WERI-Rb-1 (cell line): ENCODE measurements at regions not wholly inside any gene's neighbourhood (a gene's known extent, or its start where the extent isn't known, plus 50 kb on each side); places are given as distances from the start of the nearest gene placed in this dataset.

Experiments used
- DNase-seq: peaks from one replicate; pipeline ENCODE4 v3.0.0-alpha.2; 2020
- H3K27ac ChIP-seq: fragments of 250-450 bp; sonication (Bioruptor Pico); 2 replicates; pipeline ENCODE4 v1.5.1; 2020; ENCODE audit warnings: mild to moderate bottlenecking, moderate library complexity
- H3K27me3 ChIP-seq: fragments of 250-450 bp; sonication (Bioruptor Pico); 2 replicates; pipeline ENCODE4 v1.5.1; 2021; ENCODE audit warnings: mild to moderate bottlenecking, low read depth, moderate library complexity; ENCODE audit not compliant: insufficient read depth, severe bottlenecking
- H3K36me3 ChIP-seq: fragments of 250-450 bp; sonication (Bioruptor Pico); 2 replicates; pipeline ENCODE4 v1.5.1; 2020; ENCODE audit warnings: mild to moderate bottlenecking, moderate library complexity
- H3K4me3 ChIP-seq: 2 replicates; pipeline ENCODE4 v1.5.1; 2011; ENCODE audit warnings: low read depth, mild to moderate bottlenecking, control low read depth, low read length
- H3K9me3 ChIP-seq: fragments of 250-450 bp; sonication (Bioruptor Pico); 2 replicates; pipeline ENCODE4 v1.5.1; 2021; ENCODE audit warnings: mild to moderate bottlenecking, moderate library complexity; ENCODE audit not compliant: severe bottlenecking
- CTCF ChIP-seq: IDR thresholded peaks from 2 replicates; pipeline ENCODE4 v1.5.1; 2011; ENCODE audit warnings: low read depth, mild to moderate bottlenecking, control low read depth, inconsistent platforms, low read length

- no peak for DNase-seq
- Histone ChIP-seq H3K27ac (no peak overlapping the region), H3K4me3 (no peak overlapping the region), H3K27me3 (peaks cover 76% of the 10 kb centered on the region), H3K9me3 (no peaks in the 10 kb centered on the region), H3K36me3 (no peaks in the 10 kb centered on the region)
- no peak for TF ChIP-seq CTCF
Measured at GRCh38 chr4:152085657-152086056, 324.9 kb upstream of the GATB start.

GRCh38 chr4:152083338-152083737 is 322.5 kb upstream of the GATB start:
- no peak overlapping the region for H3K4me3 ChIP-seq
- no peak overlapping the region for H3K27ac ChIP-seq
- TF ChIP-seq CTCF, result no peak
- no peaks in the 10 kb centered on the region for H3K9me3 ChIP-seq
- H3K27me3 ChIP-seq, result peaks cover 78% of the 10 kb centered on the region
- H3K36me3 ChIP-seq, result no peaks in the 10 kb centered on the region
- DNase-seq, result no peak

- no peak for DNase-seq
- H3K36me3 ChIP-seq, result no peaks in the 10 kb centered on the region
- H3K4me3 ChIP-seq, result no peak overlapping the region
- peaks cover 70% of the 10 kb centered on the region for H3K27me3 ChIP-seq
- no peaks in the 10 kb centered on the region for H3K9me3 ChIP-seq
- H3K27ac ChIP-seq, result no peak overlapping the region
- TF ChIP-seq CTCF, result no peak
Measured at GRCh38 chr4:152081024-152081423, 320.2 kb upstream of the GATB start.

GRCh38 chr4:152079543-152080293 is 318.9 kb upstream of the GATB start:
- no peak overlapping the region for H3K4me3 ChIP-seq
- H3K9me3 ChIP-seq, result no peaks in the 10 kb centered on the region
- no peak for TF ChIP-seq CTCF
- H3K36me3 ChIP-seq, result no peaks in the 10 kb centered on the region
- no peak overlapping the region for H3K27ac ChIP-seq
- H3K27me3 ChIP-seq, result peaks cover 71% of the 10 kb centered on the region
- no peak for DNase-seq

GRCh38 chr4:152079079-152079478 is 318.3 kb upstream of the GATB start:
- no peaks in the 10 kb centered on the region for H3K9me3 ChIP-seq
- TF ChIP-seq CTCF, result no peak
- H3K4me3 ChIP-seq, result no peak overlapping the region
- H3K36me3 ChIP-seq, result no peaks in the 10 kb centered on the region
- H3K27me3 ChIP-seq, result peaks cover 66% of the 10 kb centered on the region
- no peak overlapping the region for H3K27ac ChIP-seq
- DNase-seq, result no peak

GRCh38 chr4:152077582-152077981 is 316.8 kb upstream of the GATB start:
- H3K27ac ChIP-seq, result no peak overlapping the region
- no peak for TF ChIP-seq CTCF
- no peaks in the 10 kb centered on the region for H3K36me3 ChIP-seq
- no peak for DNase-seq
- H3K4me3 ChIP-seq, result no peak overlapping the region
- peaks cover 59% of the 10 kb centered on the region for H3K27me3 ChIP-seq
- H3K9me3 ChIP-seq, result no peaks in the 10 kb centered on the region
